Vagina (tissue), 2 donors: ENCODE measurements at regions not wholly inside any gene's neighbourhood (a gene's known extent, or its start where the extent isn't known, plus 50 kb on each side); places are given as distances from the start of the nearest gene placed in this dataset.

Source experiments
- POLR2A ChIP-seq, 2 donors: fragments of 450-650 bp; IDR thresholded peaks; one replicate each; pipeline ENCODE4 v1.6.1; 2017; ENCODE audit warnings: antibody characterized with exemption in 2 of 2, mild to moderate bottlenecking in 2 of 2, moderate library complexity in 2 of 2
- POLR2AphosphoS5 ChIP-seq, 2 donors: sonication (generic); formaldehyde crosslinking; IDR thresholded peaks; one replicate each; pipeline ENCODE4 v1.9.0; 2017; ENCODE audit warnings: antibody characterized with exemption in 2 of 2, mild to moderate bottlenecking in 2 of 2, low read depth in 1 of 2; ENCODE audit not compliant: insufficient read depth in 1 of 2
- TF ChIP-seq, protein P1 (sequence below), 3 experiments: fragments of 450-650 bp in 2 of 3; fragments of 200-600 bp in 1 of 3; sonication (generic) in 1 of 3; IDR thresholded peaks; one replicate each; pipeline ENCODE4 v1.5.1; 2017 to 2019; ENCODE audit warnings: antibody characterized with exemption in 3 of 3, mild to moderate bottlenecking in 2 of 3, moderate library complexity in 2 of 3

DNA sequence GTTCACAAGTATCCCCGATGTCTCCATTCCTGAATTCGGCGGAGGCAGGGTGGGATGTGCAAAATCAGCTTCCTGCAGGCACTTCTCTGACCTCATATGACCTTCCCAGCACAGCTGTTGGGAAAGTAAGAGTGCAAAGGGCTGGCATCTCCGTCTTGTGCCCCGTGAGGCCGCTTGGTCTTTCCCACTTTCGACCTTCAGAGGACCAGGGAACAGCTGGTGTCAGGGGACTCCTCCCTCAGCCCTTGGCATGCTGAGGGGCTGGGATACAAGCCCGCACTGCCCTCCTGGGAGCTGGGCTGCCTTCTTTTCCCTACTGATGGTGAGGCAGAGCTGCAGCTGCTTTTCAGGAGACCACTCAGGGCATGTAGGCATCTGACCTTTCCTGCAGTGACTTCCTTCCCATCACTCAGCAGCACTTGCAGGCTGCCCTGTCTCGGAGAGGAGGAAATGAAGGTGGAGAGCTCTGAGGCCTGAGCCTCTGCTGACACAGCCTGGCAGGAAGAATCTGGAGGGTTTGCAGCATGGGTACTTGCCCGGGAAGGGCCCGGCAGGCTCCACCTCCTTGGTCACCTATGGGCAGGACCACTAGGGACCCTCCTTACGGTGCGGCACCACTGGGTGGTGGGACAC is 277.2 kb upstream of the HS6ST1 start:
- TF ChIP-seq, protein P1, sequence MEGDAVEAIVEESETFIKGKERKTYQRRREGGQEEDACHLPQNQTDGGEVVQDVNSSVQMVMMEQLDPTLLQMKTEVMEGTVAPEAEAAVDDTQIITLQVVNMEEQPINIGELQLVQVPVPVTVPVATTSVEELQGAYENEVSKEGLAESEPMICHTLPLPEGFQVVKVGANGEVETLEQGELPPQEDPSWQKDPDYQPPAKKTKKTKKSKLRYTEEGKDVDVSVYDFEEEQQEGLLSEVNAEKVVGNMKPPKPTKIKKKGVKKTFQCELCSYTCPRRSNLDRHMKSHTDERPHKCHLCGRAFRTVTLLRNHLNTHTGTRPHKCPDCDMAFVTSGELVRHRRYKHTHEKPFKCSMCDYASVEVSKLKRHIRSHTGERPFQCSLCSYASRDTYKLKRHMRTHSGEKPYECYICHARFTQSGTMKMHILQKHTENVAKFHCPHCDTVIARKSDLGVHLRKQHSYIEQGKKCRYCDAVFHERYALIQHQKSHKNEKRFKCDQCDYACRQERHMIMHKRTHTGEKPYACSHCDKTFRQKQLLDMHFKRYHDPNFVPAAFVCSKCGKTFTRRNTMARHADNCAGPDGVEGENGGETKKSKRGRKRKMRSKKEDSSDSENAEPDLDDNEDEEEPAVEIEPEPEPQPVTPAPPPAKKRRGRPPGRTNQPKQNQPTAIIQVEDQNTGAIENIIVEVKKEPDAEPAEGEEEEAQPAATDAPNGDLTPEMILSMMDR (IDR thresholded peaks at IDR 0.05): no peak
- no peak for TF ChIP-seq POLR2AphosphoS5 (IDR thresholded peaks at IDR 0.05; ENCODE audit: insufficient read depth in 1 of 2, low read depth in 1 of 2)
- no peak for TF ChIP-seq POLR2A (IDR thresholded peaks at IDR 0.05)
